GM12875 (cell line): ENCODE measurements at regions not wholly inside any gene's neighbourhood (a gene's known extent, or its start where the extent isn't known, plus 50 kb on each side); places are given as distances from the start of the nearest gene placed in this dataset.

Experiments used
- H3K4me3 ChIP-seq: one replicate; pipeline ENCODE4 v1.5.1; 2011; ENCODE audit warnings: low read depth, low read length, control low read depth
- CTCF ChIP-seq: IDR thresholded peaks from 2 replicates; pipeline ENCODE4 v1.5.1; 2011; ENCODE audit warnings: low read depth, mild to moderate bottlenecking, control low read depth, inconsistent platforms, low read length, moderate library complexity, borderline replicate concordance; ENCODE audit not compliant: insufficient read depth

- H3K4me3 ChIP-seq, result no peak overlapping the region
- TF ChIP-seq CTCF, result peak; percentile 60
Observed at GRCh38 chr5:8864053-8864452, 681.8 kb downstream of the SEMA5A start.

GRCh38 chr5:8865266-8865665 is 680.6 kb downstream of the SEMA5A start:
- H3K4me3 ChIP-seq, result no peak overlapping the region
- no peak for TF ChIP-seq CTCF

GRCh38 chr5:8865686-8866374 is 680.0 kb downstream of the SEMA5A start:
- no peak for TF ChIP-seq CTCF
- no peak overlapping the region for H3K4me3 ChIP-seq

- TF ChIP-seq CTCF, result no peak
- H3K4me3 ChIP-seq, result no peak overlapping the region
Observed at GRCh38 chr5:8868283-8868682, 677.6 kb downstream of the SEMA5A start.

GRCh38 chr5:8869932-8870331 is 675.9 kb downstream of the SEMA5A start:
- no peak for TF ChIP-seq CTCF
- H3K4me3 ChIP-seq, result no peak overlapping the region

GRCh38 chr5:8870349-8870958 is 675.4 kb downstream of the SEMA5A start:
- TF ChIP-seq CTCF, result no peak

GRCh38 chr5:8870959-8871355 is 674.9 kb downstream of the SEMA5A start:
- H3K4me3 ChIP-seq, result no peak overlapping the region
- TF ChIP-seq CTCF, result no peak

More at GRCh38 chr5:8870349-8870958, 675.4 kb downstream of the SEMA5A start:
- H3K4me3 ChIP-seq, result no peak overlapping the region
